MM.1S (cell line): ENCODE measurements at regions not wholly inside any gene's neighbourhood (a gene's known extent, or its start where the extent isn't known, plus 50 kb on each side); places are given as distances from the start of the nearest gene placed in this dataset.

ENCODE experiments used
- EZH2 ChIP-seq: fragments of 300-600 bp; sonication (generic); optimal IDR thresholded peaks from 2 replicates; pipeline ENCODE3; 2017; ENCODE audit warnings: low read depth, mild to moderate bottlenecking, antibody characterized with exemption, low read length, mixed read lengths
- EZH2phosphoT487 ChIP-seq: fragments of 300-600 bp; sonication (generic); IDR thresholded peaks from 2 replicates; pipeline ENCODE4 v1.6.1; 2018; ENCODE audit warnings: antibody characterized with exemption, low read length
- TF ChIP-seq, protein P1 (sequence below): fragments of 300-600 bp; sonication (generic); IDR thresholded peaks from 2 replicates; pipeline ENCODE4 v1.5.1; 2016; ENCODE audit warnings: antibody characterized with exemption, low read length, mixed read lengths

DNA sequence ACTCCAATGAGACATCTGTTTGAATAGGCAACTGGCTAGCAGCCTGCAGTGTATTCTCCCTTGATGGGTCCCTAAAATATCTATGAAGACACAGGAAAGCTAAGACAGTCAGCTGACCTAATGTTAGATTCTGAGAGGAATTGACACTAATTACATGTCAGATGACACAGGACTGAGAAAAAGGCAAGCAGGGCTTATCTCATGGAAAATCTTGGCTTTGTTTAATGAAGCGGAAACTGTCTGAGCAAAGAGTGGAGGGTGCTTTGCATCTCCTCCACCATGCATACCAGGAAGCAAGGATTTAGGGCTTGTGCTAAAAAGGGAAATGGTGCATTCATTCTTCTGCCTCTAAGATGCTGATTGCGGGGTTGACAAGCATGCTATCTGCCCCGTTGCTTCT lies 135.5 kb upstream of the GLI3 start:
- TF ChIP-seq, protein P1, sequence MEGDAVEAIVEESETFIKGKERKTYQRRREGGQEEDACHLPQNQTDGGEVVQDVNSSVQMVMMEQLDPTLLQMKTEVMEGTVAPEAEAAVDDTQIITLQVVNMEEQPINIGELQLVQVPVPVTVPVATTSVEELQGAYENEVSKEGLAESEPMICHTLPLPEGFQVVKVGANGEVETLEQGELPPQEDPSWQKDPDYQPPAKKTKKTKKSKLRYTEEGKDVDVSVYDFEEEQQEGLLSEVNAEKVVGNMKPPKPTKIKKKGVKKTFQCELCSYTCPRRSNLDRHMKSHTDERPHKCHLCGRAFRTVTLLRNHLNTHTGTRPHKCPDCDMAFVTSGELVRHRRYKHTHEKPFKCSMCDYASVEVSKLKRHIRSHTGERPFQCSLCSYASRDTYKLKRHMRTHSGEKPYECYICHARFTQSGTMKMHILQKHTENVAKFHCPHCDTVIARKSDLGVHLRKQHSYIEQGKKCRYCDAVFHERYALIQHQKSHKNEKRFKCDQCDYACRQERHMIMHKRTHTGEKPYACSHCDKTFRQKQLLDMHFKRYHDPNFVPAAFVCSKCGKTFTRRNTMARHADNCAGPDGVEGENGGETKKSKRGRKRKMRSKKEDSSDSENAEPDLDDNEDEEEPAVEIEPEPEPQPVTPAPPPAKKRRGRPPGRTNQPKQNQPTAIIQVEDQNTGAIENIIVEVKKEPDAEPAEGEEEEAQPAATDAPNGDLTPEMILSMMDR, result no peak
- TF ChIP-seq EZH2 (no peak), EZH2phosphoT487 (no peak)
